ENCODE measurements at regions not wholly inside any gene's neighbourhood (a gene's known extent, or its start where the extent isn't known, plus 50 kb on each side); places are given as distances from the start of the nearest gene placed in this dataset.

- Histone ChIP-seq H3K4me2 (ENCODE audit: low read depth, low read length) (no peak overlapping the region), H4K5ac (ENCODE audit: low read depth, low read length) (no peak overlapping the region), H2AK5ac (ENCODE audit: low read depth, low read length) (no peak overlapping the region), H3K27ac (ENCODE audit: insufficient read depth, low read length) (no peak overlapping the region), H2AFZ (replicated peaks; ENCODE audit: low read length, poor library complexity) (no peak overlapping the region), H3K4ac (ENCODE audit: low read depth, low read length) (no peak overlapping the region), H3K4me1 (ENCODE audit: control insufficient read depth, insufficient read depth, low read length) (no peaks in the 10 kb centered on the region), H4K20me1 (ENCODE audit: insufficient read depth, low read length) (no peaks in the 10 kb centered on the region), H2BK20ac (ENCODE audit: low read depth, low read length) (no peak overlapping the region), H3K4me3 (ENCODE audit: insufficient read depth, low read depth, low read length) (no peak overlapping the region), H4K91ac (ENCODE audit: insufficient read depth, low read depth, low read length) (no peak overlapping the region), H2AK9ac (replicated peaks; ENCODE audit: low read depth, low read length, poor library complexity) (no peak overlapping the region), H2BK120ac (ENCODE audit: low read depth, low read length) (no peak overlapping the region), H3K36me3 (ENCODE audit: control insufficient read depth, insufficient read depth, low read length) (no peaks in the 10 kb centered on the region), H4K8ac (ENCODE audit: low read depth in 2 of 2, low read length in 2 of 2) (no peak overlapping the region), H2BK15ac (ENCODE audit: low read depth, low read length) (no peak overlapping the region), H3K9me3 (ENCODE audit: control insufficient read depth, insufficient read depth, low read length) (no peaks in the 10 kb centered on the region), H3K27me3 (ENCODE audit: control insufficient read depth, insufficient read depth, low read length) (no peaks in the 10 kb centered on the region), H2BK5ac (ENCODE audit: low read depth, low read length, poor library complexity, severe bottlenecking) (no peak overlapping the region), H3K14ac (replicated peaks; ENCODE audit: low read depth, low read length) (no peak overlapping the region), H3K79me1 (ENCODE audit: low read depth in 1 of 2, low read length in 2 of 2) (no peaks in the 10 kb centered on the region), H3K9me1 (ENCODE audit: insufficient read depth, low read length) (no peaks in the 10 kb centered on the region; the same call in 1 of the 2 replicates), H3K23ac (ENCODE audit: low read depth, low read length) (no peak overlapping the region), H3K18ac (ENCODE audit: low read depth, low read length) (no peak overlapping the region), H3K9ac (ENCODE audit: low read depth, low read length) (no peak overlapping the region), H3K56ac (ENCODE audit: extremely low read depth, insufficient read depth, low read length) (no peak overlapping the region)
- BruUV-seq (replicated peaks) = no TSS peak
- in situ Hi-C loops (cut with MboI; ENCODE audit: low sequenced_read_pairs) (no loop called here), intact Hi-C loops (cut with micrococcal nuclease) (loop anchor here (10.0 kb wide), 1 partner anchor 58 kb away; no protein-coding TSS in a partner anchor), dilution Hi-C loops (cut with HindIII; ENCODE audit: low sequenced_read_pairs, unreplicated experiment) (no loop called here)
- WGBS, 2 experiments (ENCODE audit: extremely low coverage in 2 of 2, insufficient read length in 1 of 2) = no CpG with 5 or more reads among the region's 1 CpG
- no peak for TF ChIP-seq CEBPB (IDR thresholded peaks at IDR 0.05; ENCODE audit: low read depth, low read length)
- TF ChIP-seq NFE2L2 (IDR thresholded peaks at IDR 0.05; ENCODE audit: low read depth, low read length) = no peak
- TF ChIP-seq SMC3 (IDR thresholded peaks at IDR 0.05; ENCODE audit: low read depth, low read length) = no peak
- TF ChIP-seq RCOR1 (IDR thresholded peaks at IDR 0.05; ENCODE audit: insufficient replicate concordance, low read length) = no peak
- no peak for TF ChIP-seq RFX5 (IDR thresholded peaks at IDR 0.05; ENCODE audit: low read depth, low read length)
- TF ChIP-seq CHD1 (IDR thresholded peaks at IDR 0.05; ENCODE audit: low read depth, low read length) = no peak
- TF ChIP-seq CTCF (conservative IDR thresholded peaks at IDR 0.05; ENCODE audit: low read depth, low read length) = no peak
- no peak for TF ChIP-seq USF2 (IDR thresholded peaks at IDR 0.05; ENCODE audit: low read depth, low read length)
- TF ChIP-seq MXI1 (IDR thresholded peaks at IDR 0.05; ENCODE audit: borderline replicate concordance, low read depth, low read length) = no peak
- no peak for TF ChIP-seq ELK1 (IDR thresholded peaks at IDR 0.05; ENCODE audit: borderline replicate concordance, low read depth, low read length)
- ATAC-seq (ENCODE audit: low read depth) = no peak
- DNase-seq = no peak
- CTCF ChIA-PET = no interaction called here
- POLR2A ChIA-PET (ENCODE audit: unreplicated experiment) = no interaction called here
Observed at GRCh38 chr4:52202931-52203330, 151.8 kb downstream of the SPATA18 start.
